H9 (cell line): ENCODE measurements at regions not wholly inside any gene's neighbourhood (a gene's known extent, or its start where the extent isn't known, plus 50 kb on each side); places are given as distances from the start of the nearest gene placed in this dataset.

Experiments used
- DNase-seq: peaks from one replicate; pipeline ENCODE4 v3.0.0-alpha.2; 2017
- H2AFZ ChIP-seq: one replicate; pipeline ENCODE4 v1.6.1; 2013; ENCODE audit warnings: mild to moderate bottlenecking, low read length, control low read depth, moderate library complexity
- H2AK5ac ChIP-seq: 2 replicates; pipeline ENCODE4 v1.6.1; 2013; ENCODE audit warnings: low read length, control low read depth, mixed read lengths; ENCODE audit not compliant: insufficient read length
- H2BK120ac ChIP-seq: one replicate; pipeline ENCODE4 v1.6.1; 2013; ENCODE audit warnings: low read depth, mild to moderate bottlenecking, low read length, control low read depth, inconsistent platforms; ENCODE audit not compliant: poor library complexity, severe bottlenecking
- H2BK12ac ChIP-seq: 2 replicates; pipeline ENCODE4 v1.6.1; 2013; ENCODE audit warnings: low read length, control low read depth, mixed read lengths, low read depth; ENCODE audit not compliant: insufficient read length
- H2BK15ac ChIP-seq: 2 replicates; pipeline ENCODE4 v1.6.1; 2013; ENCODE audit warnings: low read depth, low read length, control low read depth
- H2BK20ac ChIP-seq: one replicate; pipeline ENCODE4 v1.6.1; 2013; ENCODE audit warnings: low read depth, mild to moderate bottlenecking, low read length, control low read depth, inconsistent platforms; ENCODE audit not compliant: poor library complexity, severe bottlenecking
- H2BK5ac ChIP-seq: 2 replicates; pipeline ENCODE4 v1.6.1; 2013; ENCODE audit warnings: low read length, control low read depth, mixed read lengths; ENCODE audit not compliant: insufficient read length
- H3K14ac ChIP-seq: 2 replicates; pipeline ENCODE4 v1.6.1; 2013; ENCODE audit warnings: low read length, control low read depth; ENCODE audit not compliant: insufficient read depth
- H3K18ac ChIP-seq: 2 replicates; pipeline ENCODE4 v1.6.1; 2013; ENCODE audit warnings: low read depth, mild to moderate bottlenecking, mixed read lengths, low read length, control low read depth; ENCODE audit not compliant: insufficient read length
- H3K23ac ChIP-seq: 2 replicates; pipeline ENCODE4 v1.6.1; 2013; ENCODE audit warnings: low read length, control low read depth, mixed read lengths, low read depth; ENCODE audit not compliant: insufficient read length
- H3K23me2 ChIP-seq: 2 replicates; pipeline ENCODE4 v1.6.1; 2013; ENCODE audit warnings: low read depth, mild to moderate bottlenecking, mixed read lengths, low read length, control low read depth; ENCODE audit not compliant: insufficient read length, poor library complexity, severe bottlenecking
- H3K27ac ChIP-seq: 2 replicates; pipeline ENCODE4 v1.5.1; 2013; ENCODE audit warnings: low read length, control low read depth, mixed read lengths, low read depth; ENCODE audit not compliant: insufficient read length
- H3K27me3 ChIP-seq: 2 replicates; pipeline ENCODE4 v1.6.1; 2013; ENCODE audit warnings: low read length, control low read depth, inconsistent platforms; ENCODE audit not compliant: insufficient read depth
- H3K4ac ChIP-seq: 2 replicates; pipeline ENCODE4 v1.6.1; 2013; ENCODE audit warnings: low read depth, mild to moderate bottlenecking, control low read depth, inconsistent platforms, low read length, moderate library complexity
- H3K4me1 ChIP-seq: 2 replicates; pipeline ENCODE4 v1.6.1; 2013; ENCODE audit warnings: low read length, control low read depth, inconsistent platforms; ENCODE audit not compliant: insufficient read depth
- H3K4me2 ChIP-seq: 2 replicates; pipeline ENCODE4 v1.6.1; 2013; ENCODE audit warnings: low read length, control low read depth, mixed read lengths; ENCODE audit not compliant: insufficient read length, insufficient read depth
- H3K56ac ChIP-seq: 2 replicates; pipeline ENCODE4 v1.6.1; 2013; ENCODE audit warnings: low read depth, mild to moderate bottlenecking, mixed read lengths, low read length, control low read depth; ENCODE audit not compliant: insufficient read length
- H3K79me1 ChIP-seq: 2 replicates; pipeline ENCODE4 v1.6.1; 2013; ENCODE audit warnings: low read depth, mild to moderate bottlenecking, moderate library complexity, low read length, control low read depth, inconsistent platforms; ENCODE audit not compliant: insufficient read depth, poor library complexity, severe bottlenecking
- H3K79me2 ChIP-seq: 2 replicates; pipeline ENCODE4 v1.6.1; 2013; ENCODE audit warnings: low read length, control low read depth, inconsistent platforms; ENCODE audit not compliant: insufficient read depth
- H3K9ac ChIP-seq: 2 replicates; pipeline ENCODE4 v1.6.1; 2013; ENCODE audit warnings: low read length, control low read depth, mixed read lengths; ENCODE audit not compliant: insufficient read length; ENCODE audit errors: extremely low read depth
- H3K9me3 ChIP-seq: one replicate; pipeline ENCODE4 v1.6.1; 2013; ENCODE audit warnings: low read depth, low read length, inconsistent platforms; ENCODE audit not compliant: control insufficient read depth
- H3T11ph ChIP-seq: one replicate; pipeline ENCODE4 v1.6.1; 2013; ENCODE audit warnings: mild to moderate bottlenecking, low read length, control low read depth, inconsistent platforms
- H4K20me1 ChIP-seq: one replicate; pipeline ENCODE4 v1.6.1; 2013; ENCODE audit not compliant: control insufficient read depth, insufficient read length, insufficient read depth
- H4K5ac ChIP-seq: 2 replicates; pipeline ENCODE4 v1.6.1; 2013; ENCODE audit warnings: low read depth, mild to moderate bottlenecking, mixed read lengths, low read length, control low read depth; ENCODE audit not compliant: insufficient read length
- H4K8ac ChIP-seq: replicated peaks from 2 replicates; pipeline ENCODE4 v1.6.1; 2013; ENCODE audit warnings: low read length, control low read depth, mixed read lengths, low read depth; ENCODE audit not compliant: insufficient read length
- H4K91ac ChIP-seq: 2 replicates; pipeline ENCODE4 v1.6.1; 2013; ENCODE audit warnings: low read depth, mild to moderate bottlenecking, moderate library complexity, mixed read lengths, low read length, control low read depth; ENCODE audit not compliant: insufficient read length
- H3K27ac Mint-ChIP-seq, 3 experiments: 2 replicates in 2 of 3; 3 replicates in 1 of 3; pipeline ENCODE4 v1.8.0; 2020 to 2021; ENCODE audit warnings: mixed read lengths in 3 of 3, mild to moderate bottlenecking in 1 of 3, moderate library complexity in 1 of 3
- H3K27me3 Mint-ChIP-seq: 2 replicates; pipeline ENCODE4 v1.8.0; 2021; ENCODE audit warnings: low read depth, mild to moderate bottlenecking, moderate library complexity, mixed read lengths
- H3K36me3 Mint-ChIP-seq, 3 experiments: 2 replicates in 2 of 3; 3 replicates in 1 of 3; pipeline ENCODE4 v1.8.0; 2020 to 2021; ENCODE audit warnings: low read depth in 3 of 3, mixed read lengths in 3 of 3; ENCODE audit not compliant: insufficient read depth in 1 of 3
- H3K4me1 Mint-ChIP-seq, 2 experiments: 2 replicates each; pipeline ENCODE4 v1.8.0; 2020; ENCODE audit warnings: mixed read lengths in 2 of 2
- H3K4me3 Mint-ChIP-seq, 2 experiments: 2 replicates in 1 of 2; 3 replicates in 1 of 2; pipeline ENCODE4 v1.8.0; 2020 to 2021; ENCODE audit warnings: mild to moderate bottlenecking in 2 of 2, mixed read lengths in 2 of 2, moderate library complexity in 1 of 2
- H3K9me3 Mint-ChIP-seq, 2 experiments: 2 replicates in 1 of 2; 3 replicates in 1 of 2; pipeline ENCODE4 v1.8.0; 2020; ENCODE audit warnings: mild to moderate bottlenecking in 2 of 2, mixed read lengths in 2 of 2, moderate library complexity in 1 of 2
- WGBS: extraction: QIAGEN DNeasy Blood & Tissue Kit; methylation state at CpG from one replicate; pipeline ENCODE4 v1.1.7; 2013; ENCODE audit warnings: missing lambda C conversion rate, low lambda C conversion rate, mixed read lengths; ENCODE audit not compliant: insufficient read length; ENCODE audit errors: extremely low coverage; 5-methylcytosine and 5-hydroxymethylcytosine counted together
- TF ChIP-seq, protein P1 (sequence below): fragments of 200-600 bp; sonication (generic); conservative IDR thresholded peaks from 3 replicates; pipeline ENCODE4 v1.8.0; 2021; ENCODE audit warnings: antibody characterized with exemption, mild to moderate bottlenecking

DNA sequence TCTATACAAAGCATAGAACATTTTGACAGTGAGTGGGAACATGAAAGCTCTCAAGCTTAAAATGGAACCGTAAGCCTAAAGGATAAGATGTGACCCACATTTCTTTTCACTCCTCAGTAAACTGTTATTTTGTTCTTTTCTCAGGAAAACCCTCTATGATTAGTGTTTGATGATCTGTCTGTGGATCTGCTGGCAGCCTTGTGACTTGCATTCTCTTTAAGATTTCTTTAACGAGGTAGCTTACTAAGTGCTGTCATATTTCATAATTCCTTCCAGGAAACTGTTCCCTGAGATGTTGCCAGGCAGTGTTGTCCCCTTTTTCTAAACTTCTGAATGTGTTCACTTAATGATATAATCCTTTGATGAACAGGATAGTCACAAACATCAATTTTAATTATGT, 167.6 kb downstream of the PYDC2 start:
- H3K4me1 ChIP-seq: no peaks in the 10 kb centered on the region; the same call in 1 of the 2 replicates
- no peak overlapping the region for H2BK120ac ChIP-seq
- H3K23me2 ChIP-seq: no peaks in the 10 kb centered on the region
- H3K27me3 Mint-ChIP-seq: no peaks in the 10 kb centered on the region
- TF ChIP-seq, protein P1, sequence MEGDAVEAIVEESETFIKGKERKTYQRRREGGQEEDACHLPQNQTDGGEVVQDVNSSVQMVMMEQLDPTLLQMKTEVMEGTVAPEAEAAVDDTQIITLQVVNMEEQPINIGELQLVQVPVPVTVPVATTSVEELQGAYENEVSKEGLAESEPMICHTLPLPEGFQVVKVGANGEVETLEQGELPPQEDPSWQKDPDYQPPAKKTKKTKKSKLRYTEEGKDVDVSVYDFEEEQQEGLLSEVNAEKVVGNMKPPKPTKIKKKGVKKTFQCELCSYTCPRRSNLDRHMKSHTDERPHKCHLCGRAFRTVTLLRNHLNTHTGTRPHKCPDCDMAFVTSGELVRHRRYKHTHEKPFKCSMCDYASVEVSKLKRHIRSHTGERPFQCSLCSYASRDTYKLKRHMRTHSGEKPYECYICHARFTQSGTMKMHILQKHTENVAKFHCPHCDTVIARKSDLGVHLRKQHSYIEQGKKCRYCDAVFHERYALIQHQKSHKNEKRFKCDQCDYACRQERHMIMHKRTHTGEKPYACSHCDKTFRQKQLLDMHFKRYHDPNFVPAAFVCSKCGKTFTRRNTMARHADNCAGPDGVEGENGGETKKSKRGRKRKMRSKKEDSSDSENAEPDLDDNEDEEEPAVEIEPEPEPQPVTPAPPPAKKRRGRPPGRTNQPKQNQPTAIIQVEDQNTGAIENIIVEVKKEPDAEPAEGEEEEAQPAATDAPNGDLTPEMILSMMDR: no peak
- no peak overlapping the region for H4K91ac ChIP-seq
- H3T11ph ChIP-seq: no peak overlapping the region
- no peak overlapping the region for H2AFZ ChIP-seq
- peaks cover 6 to 11% of the 10 kb centered on the region in 2 experiments for H3K4me1 Mint-ChIP-seq
- no peak for DNase-seq
- no peak overlapping the region for H3K56ac ChIP-seq
- no peak overlapping the region for H3K27ac ChIP-seq
- no peak overlapping the region for H2BK5ac ChIP-seq
- H3K4ac ChIP-seq: no peak overlapping the region
- H3K9ac ChIP-seq: no peak overlapping the region
- no peak overlapping the region for H4K8ac ChIP-seq
- H3K4me3 Mint-ChIP-seq: no peak overlapping the region
- H3K36me3 Mint-ChIP-seq: peaks cover 0 to 1% (median 0%) of the 10 kb centered on the region in 3 experiments; a peak in 1 of 7 replicates
- no peak overlapping the region for H2BK15ac ChIP-seq
- H2BK20ac ChIP-seq: no peak overlapping the region
- no peaks in the 10 kb centered on the region for H3K79me1 ChIP-seq
- H3K4me2 ChIP-seq: no peak overlapping the region
- H4K5ac ChIP-seq: no peak overlapping the region
- no peaks in the 10 kb centered on the region for H4K20me1 ChIP-seq
- H3K27ac Mint-ChIP-seq: no peak overlapping the region
- H3K9me3 ChIP-seq: no peaks in the 10 kb centered on the region
- H2AK5ac ChIP-seq: no peak overlapping the region
- H3K23ac ChIP-seq: no peak overlapping the region
- H3K9me3 Mint-ChIP-seq: peaks cover 0 to 1% of the 10 kb centered on the region in 2 experiments; a peak in 1 of 5 replicates
- H3K27me3 ChIP-seq: no peaks in the 10 kb centered on the region
- no CpG with 5 or more reads among the region's 2 CpGs for WGBS
- H3K14ac ChIP-seq: no peak overlapping the region
- no peak overlapping the region for H3K18ac ChIP-seq
- no peak overlapping the region for H2BK12ac ChIP-seq
- H3K79me2 ChIP-seq: no peaks in the 10 kb centered on the region
